Prostate gland (tissue), 2 donors: ENCODE measurements at regions not wholly inside any gene's neighbourhood (a gene's known extent, or its start where the extent isn't known, plus 50 kb on each side); places are given as distances from the start of the nearest gene placed in this dataset.

Source experiments
- DNase-seq: peaks from one replicate; pipeline ENCODE4 v3.0.0-alpha.2; 2019; ENCODE audit warnings: low spot score
- H3K27ac ChIP-seq, 2 donors: fragments of 200-600 bp; sonication (generic); 2 replicates each; pipeline ENCODE4 v1.5.1; 2017 to 2019
- H3K27me3 ChIP-seq: fragments of 200-600 bp; sonication (generic); replicated peaks from 2 replicates; pipeline ENCODE4 v1.5.1; 2019; ENCODE audit not compliant: insufficient read depth
- H3K36me3 ChIP-seq, 2 donors: fragments of 200-600 bp; sonication (generic); 1 replicate in 1 of 2; 2 replicates in 1 of 2; pipeline versions ENCODE4 v1.5.1 to v1.8.1; 2017 to 2019
- H3K4me1 ChIP-seq: fragments of 200-600 bp; sonication (generic); replicated peaks from 2 replicates; pipeline ENCODE4 v1.5.1; 2019
- H3K4me3 ChIP-seq, 2 donors: fragments of 200-600 bp; sonication (generic); 2 replicates each; pipeline ENCODE4 v1.5.1; 2017 to 2019
- H3K9me3 ChIP-seq: fragments of 200-600 bp; sonication (generic); 2 replicates; pipeline ENCODE4 v1.5.1; 2017
- POLR2A ChIP-seq: fragments of 450-650 bp; IDR thresholded peaks from one replicate; pipeline ENCODE4 v1.6.1; 2016; ENCODE audit warnings: antibody characterized with exemption, mild to moderate bottlenecking
- POLR2AphosphoS5 ChIP-seq: sonication (generic); formaldehyde crosslinking; IDR thresholded peaks from one replicate; pipeline ENCODE4 v1.6.1; 2017; ENCODE audit warnings: antibody characterized with exemption
- WGBS: methylation state at CpG from one replicate; pipeline ENCODE4 v1.1.5; 2018; 5-methylcytosine and 5-hydroxymethylcytosine counted together
- intact Hi-C: fragments of 100-400 bp; cut with DNase I; formaldehyde crosslinking; loops from one replicate; pipeline ENCODE4 v1.14.2; 2022
- TF ChIP-seq, protein P1 (sequence below), 4 experiments: fragments of 200-600 bp in 2 of 4; fragments of 450-650 bp in 2 of 4; sonication (generic) in 2 of 4; IDR thresholded peaks; 1 replicate in 3 of 4; 2 replicates in 1 of 4; pipeline ENCODE4 v1.5.1; 2016 to 2019; ENCODE audit warnings: antibody characterized with exemption in 4 of 4, mild to moderate bottlenecking in 2 of 4, moderate library complexity in 2 of 4

DNA sequence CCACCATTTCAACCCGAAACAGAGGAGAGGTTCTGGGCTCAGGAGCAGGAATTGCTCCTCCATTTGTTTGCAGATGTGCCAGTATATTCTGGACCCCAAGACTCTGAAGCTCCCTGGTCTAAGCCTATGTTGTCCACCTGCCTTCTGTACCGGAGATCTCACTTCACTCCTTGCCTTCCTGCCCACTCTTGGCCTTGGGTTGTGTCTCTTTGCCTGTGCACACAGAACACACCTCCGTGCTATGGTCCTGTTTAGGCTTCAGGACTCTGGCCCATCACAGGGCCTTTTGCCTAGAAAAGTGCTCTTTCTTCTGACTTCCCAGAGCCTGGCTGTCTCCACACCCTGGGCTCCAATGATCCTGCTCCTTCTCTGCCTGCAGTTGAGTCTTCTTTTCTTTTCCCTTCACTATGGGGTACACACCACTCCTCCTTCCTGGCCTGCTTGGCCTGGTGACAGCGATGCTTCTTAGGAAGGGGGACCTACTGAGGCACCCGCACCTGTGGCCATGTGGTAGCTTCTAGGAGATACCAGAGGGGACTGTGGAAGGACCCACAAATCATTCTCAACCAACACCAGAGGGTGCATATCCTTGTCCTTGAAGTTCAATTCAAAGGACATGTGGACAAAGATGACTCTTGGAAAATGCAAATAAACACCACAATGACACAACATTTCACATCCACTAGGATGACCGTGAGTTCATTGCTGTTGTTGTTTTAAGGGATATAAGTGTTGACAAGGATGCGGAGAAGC, 75.1 kb downstream of the FOXA2 start:
- no peak for DNase-seq
- TF ChIP-seq POLR2AphosphoS5 (no peak), POLR2A (no peak)
- TF ChIP-seq, protein P1, sequence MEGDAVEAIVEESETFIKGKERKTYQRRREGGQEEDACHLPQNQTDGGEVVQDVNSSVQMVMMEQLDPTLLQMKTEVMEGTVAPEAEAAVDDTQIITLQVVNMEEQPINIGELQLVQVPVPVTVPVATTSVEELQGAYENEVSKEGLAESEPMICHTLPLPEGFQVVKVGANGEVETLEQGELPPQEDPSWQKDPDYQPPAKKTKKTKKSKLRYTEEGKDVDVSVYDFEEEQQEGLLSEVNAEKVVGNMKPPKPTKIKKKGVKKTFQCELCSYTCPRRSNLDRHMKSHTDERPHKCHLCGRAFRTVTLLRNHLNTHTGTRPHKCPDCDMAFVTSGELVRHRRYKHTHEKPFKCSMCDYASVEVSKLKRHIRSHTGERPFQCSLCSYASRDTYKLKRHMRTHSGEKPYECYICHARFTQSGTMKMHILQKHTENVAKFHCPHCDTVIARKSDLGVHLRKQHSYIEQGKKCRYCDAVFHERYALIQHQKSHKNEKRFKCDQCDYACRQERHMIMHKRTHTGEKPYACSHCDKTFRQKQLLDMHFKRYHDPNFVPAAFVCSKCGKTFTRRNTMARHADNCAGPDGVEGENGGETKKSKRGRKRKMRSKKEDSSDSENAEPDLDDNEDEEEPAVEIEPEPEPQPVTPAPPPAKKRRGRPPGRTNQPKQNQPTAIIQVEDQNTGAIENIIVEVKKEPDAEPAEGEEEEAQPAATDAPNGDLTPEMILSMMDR (IDR thresholded peaks at IDR 0.05), result no peak
- Histone ChIP-seq H3K9me3 (no peaks in the 10 kb centered on the region), H3K36me3 (no peaks in the 10 kb centered on the region), H3K27ac (no peak overlapping the region), H3K4me1 (no peaks in the 10 kb centered on the region), H3K4me3 (no peak overlapping the region), H3K27me3 (no peaks in the 10 kb centered on the region)
- WGBS, result 92% methylated on average over 7 of the region's 7 CpGs
- intact Hi-C loops, result no loop called here

DNA sequence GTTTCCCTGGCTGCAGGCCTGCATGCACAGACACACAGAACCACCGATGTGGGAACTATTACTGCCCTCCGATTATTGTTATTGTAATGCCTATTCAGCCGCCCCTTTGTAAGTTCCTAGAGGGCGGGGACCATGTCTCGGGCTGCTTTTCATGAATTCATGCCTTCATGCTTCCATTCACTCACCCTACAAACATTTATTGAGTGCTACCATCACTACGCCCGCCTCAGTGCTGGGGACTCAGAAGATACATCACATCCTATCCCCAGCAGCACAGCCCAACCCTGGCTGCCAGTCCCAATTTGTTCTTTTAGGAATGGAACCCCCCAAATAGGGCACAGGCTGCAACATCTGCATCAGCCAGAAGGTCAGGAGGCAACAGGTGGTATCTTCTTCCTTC, 75.9 kb downstream of the FOXA2 start:
- WGBS, result 75% methylated on average over 7 of the region's 7 CpGs
- no peaks in the 10 kb centered on the region for H3K36me3 ChIP-seq
- H3K4me1 ChIP-seq, result no peaks in the 10 kb centered on the region
- H3K27me3 ChIP-seq, result no peaks in the 10 kb centered on the region
- no peak overlapping the region for H3K27ac ChIP-seq
- no peak for TF ChIP-seq POLR2AphosphoS5
- TF ChIP-seq, protein P1 (IDR thresholded peaks at IDR 0.05), result no peak
- TF ChIP-seq POLR2A, result no peak
- intact Hi-C loops, result no loop called here
- no peak overlapping the region for H3K4me3 ChIP-seq
- H3K9me3 ChIP-seq, result no peaks in the 10 kb centered on the region
- DNase-seq, result no peak

DNA sequence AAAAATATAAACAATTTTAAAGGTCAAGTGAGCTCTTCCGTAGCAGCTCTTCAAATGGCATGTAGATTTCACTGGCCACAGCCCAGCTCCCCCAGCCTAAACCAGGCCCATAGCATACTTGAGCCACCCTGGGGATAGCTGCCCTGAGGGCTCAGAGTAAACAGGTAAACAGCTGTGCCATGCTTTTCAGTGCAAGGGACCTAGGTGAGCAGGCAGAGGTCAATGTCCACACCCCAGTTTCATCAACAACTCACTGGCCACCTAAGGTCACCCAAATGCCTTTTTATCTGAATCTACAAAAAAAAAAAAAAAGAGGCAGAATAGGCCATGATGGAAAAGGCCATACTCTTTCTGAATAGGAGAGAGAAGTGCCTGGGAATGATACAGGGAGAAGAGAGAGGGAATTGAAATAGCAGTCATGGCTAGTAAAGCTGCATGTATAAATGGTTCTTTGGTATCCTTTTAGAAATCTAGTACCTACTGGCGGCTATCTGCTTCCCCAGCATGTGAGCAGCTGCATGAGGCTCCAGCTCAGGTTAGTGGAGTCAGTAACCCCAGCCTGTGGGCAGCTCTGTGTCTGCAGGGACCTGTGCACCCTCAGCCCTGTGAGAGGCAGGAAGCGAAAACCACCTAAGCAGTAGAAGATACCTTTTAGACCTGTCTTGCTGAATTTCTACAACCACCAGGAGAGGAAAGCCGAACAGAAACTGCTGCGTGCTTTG, 77.0 kb downstream of the FOXA2 start:
- H3K4me3 ChIP-seq, result no peak overlapping the region
- H3K9me3 ChIP-seq, result no peaks in the 10 kb centered on the region
- DNase-seq, result no peak
- WGBS, result 97% methylated on average over 5 of the region's 5 CpGs
- H3K4me1 ChIP-seq, result no peaks in the 10 kb centered on the region
- TF ChIP-seq, protein P1 (IDR thresholded peaks at IDR 0.05), result no peak
- no peak for TF ChIP-seq POLR2AphosphoS5
- TF ChIP-seq POLR2A, result no peak
- intact Hi-C loops, result no loop called here
- no peak overlapping the region for H3K27ac ChIP-seq
- H3K27me3 ChIP-seq, result no peaks in the 10 kb centered on the region
- H3K36me3 ChIP-seq, result no peaks in the 10 kb centered on the region

DNA sequence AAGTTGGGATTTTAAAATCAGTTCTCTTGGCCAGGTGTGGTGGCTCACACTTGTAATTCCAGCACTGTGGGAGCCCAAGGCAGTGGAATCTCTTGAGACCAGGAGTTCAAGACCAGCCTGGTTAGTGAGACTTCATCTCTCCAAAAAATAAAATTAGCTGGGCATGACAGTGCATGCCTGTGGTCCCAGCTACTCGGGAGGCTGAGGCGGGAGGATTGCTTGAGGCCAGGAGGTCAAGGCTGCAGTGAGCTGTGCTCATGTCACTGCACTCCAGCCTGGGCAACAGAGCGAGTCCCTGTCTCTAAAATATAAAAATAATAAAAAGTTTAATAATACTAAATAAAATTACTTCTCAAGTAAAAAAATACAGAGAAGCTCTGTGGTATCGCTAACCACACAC, 77.5 kb downstream of the FOXA2 start:
- no peaks in the 10 kb centered on the region for H3K9me3 ChIP-seq
- no peak overlapping the region for H3K4me3 ChIP-seq
- no peaks in the 10 kb centered on the region for H3K36me3 ChIP-seq
- H3K4me1 ChIP-seq, result no peaks in the 10 kb centered on the region
- H3K27ac ChIP-seq, result no peak overlapping the region
- 94% methylated on average over 4 of the region's 4 CpGs for WGBS
- intact Hi-C loops, result no loop called here
- TF ChIP-seq POLR2AphosphoS5 (no peak), POLR2A (no peak)
- TF ChIP-seq, protein P1 (IDR thresholded peaks at IDR 0.05), result no peak
- H3K27me3 ChIP-seq, result no peaks in the 10 kb centered on the region
- DNase-seq, result no peak
